NCI-H446 treated with DMSO at 0.1 percent for 48 hours (cell line): ENCODE measurements at regions not wholly inside any gene's neighbourhood (a gene's known extent, or its start where the extent isn't known, plus 50 kb on each side); places are given as distances from the start of the nearest gene placed in this dataset.

Source experiments
- DNase-seq: peaks from one replicate; lab custom pipeline; 2025; lab: John Stamatoyannopoulos, UW

DNA sequence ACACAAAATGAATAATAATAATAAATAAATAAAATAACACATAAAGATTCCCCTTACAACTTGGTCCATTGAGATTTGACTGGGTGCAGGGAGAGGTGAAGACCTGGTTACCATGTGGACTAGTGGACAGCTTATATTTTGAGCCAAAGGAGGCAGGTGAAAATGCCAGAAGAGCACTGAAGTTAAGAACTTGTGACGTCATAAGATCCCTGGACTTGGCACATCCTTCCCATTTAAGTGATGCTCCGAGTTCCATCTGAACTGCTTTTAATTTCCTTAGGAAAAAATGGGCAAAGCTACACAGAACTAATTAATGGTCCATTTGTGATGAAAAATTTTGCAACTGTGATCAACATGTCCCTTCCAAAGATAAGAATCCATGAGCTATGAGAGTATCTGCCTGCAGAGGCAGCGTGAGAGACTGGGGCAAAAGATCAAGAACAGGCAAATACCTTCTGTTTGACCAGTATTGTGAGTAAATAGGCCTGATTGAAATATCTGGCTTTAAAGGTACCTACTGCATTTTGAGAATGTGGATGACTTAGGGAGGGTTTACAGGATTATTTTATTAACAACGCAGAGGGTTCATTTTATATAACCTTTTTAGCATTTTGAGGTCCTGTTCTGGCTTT lies 101.2 kb upstream of the POT1 start:
- no peak for DNase-seq

DNA sequence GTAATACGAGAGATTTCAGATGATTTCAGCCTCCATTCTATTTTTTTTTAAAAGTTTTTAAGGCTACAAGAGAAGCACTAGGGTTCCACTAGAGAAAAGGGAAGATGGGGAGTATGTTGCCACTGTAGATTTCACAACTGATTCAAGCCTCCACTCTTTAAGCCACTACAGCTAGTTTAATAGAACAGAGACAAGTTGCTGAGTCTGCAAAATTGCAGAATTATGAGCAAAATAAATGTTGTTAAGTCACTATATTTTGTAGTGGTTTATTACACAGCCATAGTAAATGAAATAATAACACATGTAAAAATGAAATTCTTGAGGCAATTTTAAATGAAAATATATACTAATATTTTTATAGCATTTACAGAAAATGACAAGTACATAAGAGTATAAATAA lies 96.0 kb upstream of the POT1 start:
- no peak for DNase-seq

DNA sequence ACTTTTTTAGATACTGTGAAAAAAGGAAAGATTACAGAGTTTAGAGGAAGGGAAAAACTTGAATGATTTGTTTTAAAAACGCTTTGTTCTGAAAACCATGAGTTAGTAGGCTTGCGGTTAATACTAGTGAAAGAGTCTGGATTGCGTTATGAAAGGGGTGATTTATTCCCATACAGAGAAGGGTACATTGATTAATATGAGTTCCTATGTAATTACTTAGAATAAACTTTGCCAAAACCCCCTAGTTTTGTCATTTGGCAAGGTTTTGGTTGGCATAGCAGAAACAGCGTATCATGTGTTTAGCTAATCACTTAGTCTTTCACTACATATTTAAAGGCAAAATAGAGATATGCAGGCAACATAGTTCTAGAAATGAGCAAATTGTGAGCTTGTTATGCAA lies 91.2 kb upstream of the POT1 start:
- DNase-seq: no peak

DNA sequence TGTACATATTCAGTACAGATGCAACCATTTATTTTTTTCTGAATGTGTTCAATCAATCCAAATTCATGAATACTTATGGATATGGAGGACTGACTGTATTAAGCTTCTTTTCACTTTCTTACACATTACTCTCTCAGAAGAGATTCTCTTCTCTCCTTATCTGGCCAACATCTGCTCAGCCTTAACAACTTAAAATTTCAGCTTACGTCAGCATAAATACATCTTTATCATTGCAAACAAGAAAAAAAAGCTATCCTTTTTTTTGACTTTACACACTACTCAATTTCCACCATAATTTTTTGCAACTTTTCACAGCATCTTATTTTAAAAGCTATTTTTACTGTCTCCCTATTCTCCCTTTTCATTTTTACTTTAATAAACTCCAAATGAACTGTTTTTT lies 80.9 kb upstream of the POT1 start:
- DNase-seq: no peak

DNA sequence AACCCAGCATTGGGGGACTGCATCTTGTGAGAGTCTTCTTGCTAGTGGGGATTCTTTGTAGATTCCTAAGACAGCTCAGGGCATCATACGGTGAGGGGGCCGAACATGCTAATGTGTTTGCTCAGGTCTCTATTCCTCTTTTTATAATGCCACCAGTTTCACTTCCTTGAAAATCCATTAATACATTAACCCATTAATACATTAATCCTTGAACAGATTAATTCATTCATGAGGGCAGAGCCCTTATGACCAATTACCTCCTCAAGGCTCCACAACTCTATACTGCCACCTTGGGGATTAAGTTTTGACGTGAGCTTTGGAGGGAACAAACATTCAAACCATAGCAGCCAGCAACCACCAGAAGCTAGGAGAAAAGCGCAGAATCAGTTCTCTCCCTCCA lies 67.2 kb upstream of the POT1 start:
- DNase-seq: no peak

DNA sequence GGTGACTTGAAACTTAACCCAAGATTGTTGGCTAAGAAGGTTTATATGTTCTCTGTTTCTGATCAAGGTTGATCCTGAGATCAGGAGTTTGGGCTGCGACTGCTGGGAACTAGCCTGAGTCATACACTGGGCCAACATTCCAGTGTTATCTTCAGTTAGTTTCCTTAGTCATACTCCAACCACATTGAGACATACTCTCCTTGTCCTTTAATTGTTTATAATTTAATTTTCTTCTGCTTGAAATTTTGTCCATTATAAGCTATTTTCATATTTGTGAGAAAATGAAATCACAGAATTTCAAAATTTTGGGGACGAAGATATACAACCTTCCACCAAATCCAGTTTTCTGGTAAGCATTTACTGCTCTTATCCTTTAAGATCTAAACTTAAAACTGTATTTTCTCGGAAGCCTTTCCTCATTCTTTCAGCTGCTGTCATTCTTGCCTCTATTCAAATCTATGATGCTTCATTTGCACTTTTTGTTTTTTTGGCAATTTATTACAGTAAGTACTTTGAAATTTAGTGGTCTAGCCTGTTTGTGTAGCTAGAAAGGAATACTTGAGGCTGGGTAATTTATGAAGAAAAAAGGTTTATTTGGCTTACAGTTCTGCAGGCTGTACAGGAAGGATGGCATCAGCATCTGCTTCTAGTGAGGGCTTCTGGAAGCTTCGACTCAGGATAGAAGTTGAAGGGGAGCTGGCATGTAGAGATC lies 63.4 kb upstream of the POT1 start:
- no peak for DNase-seq

DNA sequence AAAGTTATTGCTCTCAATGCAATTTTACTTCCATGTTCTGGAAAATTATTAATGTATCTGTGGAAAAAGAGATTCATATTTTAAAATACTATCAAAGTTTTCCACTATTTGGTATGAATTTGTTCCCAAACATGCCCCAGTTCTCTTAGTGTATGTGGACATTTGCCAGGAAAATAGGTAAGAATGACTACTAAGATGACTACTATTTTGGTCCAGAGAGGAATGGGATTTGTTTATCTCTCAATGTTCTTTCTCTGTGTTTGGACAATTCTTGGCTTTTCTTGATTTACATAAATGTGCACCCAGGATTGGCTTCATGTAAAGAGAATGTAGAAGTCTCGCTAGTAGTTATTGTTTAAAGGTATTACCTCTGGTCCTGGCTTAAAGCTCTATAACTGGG lies 60.3 kb upstream of the POT1 start:
- no peak for DNase-seq
